Astrocyte (in vitro differentiated cells and primary cell): ENCODE measurements at regions not wholly inside any gene's neighbourhood (a gene's known extent, or its start where the extent isn't known, plus 50 kb on each side); places are given as distances from the start of the nearest gene placed in this dataset.

Experiments used
- EZH2 ChIP-seq: IDR thresholded peaks from 2 replicates; pipeline ENCODE4 v1.6.1; 2012; ENCODE audit warnings: mild to moderate bottlenecking, low read length, inconsistent platforms; ENCODE audit not compliant: insufficient read depth
- TF ChIP-seq, protein P1 (sequence below): IDR thresholded peaks from 2 replicates; pipeline ENCODE4 v1.5.1; 2011; ENCODE audit warnings: low read depth, mild to moderate bottlenecking, inconsistent platforms, low read length, moderate library complexity; ENCODE audit not compliant: insufficient read depth

DNA sequence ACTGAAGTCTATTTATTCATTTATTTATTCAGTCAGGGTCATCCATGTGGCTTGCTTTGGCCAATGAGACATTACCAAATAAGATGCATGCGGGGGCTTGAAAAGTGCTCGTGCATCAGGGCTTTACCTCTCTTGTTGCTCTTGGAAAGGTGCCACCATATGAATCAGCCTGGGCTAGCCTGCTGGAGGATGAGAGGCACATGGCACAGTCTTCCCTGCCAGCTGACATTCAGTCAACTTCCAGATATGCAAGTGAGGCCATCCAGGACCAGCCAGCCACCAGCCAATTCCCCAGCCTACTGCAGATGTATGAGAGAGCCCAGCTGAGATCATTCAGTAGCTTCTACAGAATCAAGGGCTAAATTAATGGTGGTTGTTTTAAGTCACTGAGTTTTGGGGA is 105.2 kb upstream of the RPH3A start:
- TF ChIP-seq, protein P1, sequence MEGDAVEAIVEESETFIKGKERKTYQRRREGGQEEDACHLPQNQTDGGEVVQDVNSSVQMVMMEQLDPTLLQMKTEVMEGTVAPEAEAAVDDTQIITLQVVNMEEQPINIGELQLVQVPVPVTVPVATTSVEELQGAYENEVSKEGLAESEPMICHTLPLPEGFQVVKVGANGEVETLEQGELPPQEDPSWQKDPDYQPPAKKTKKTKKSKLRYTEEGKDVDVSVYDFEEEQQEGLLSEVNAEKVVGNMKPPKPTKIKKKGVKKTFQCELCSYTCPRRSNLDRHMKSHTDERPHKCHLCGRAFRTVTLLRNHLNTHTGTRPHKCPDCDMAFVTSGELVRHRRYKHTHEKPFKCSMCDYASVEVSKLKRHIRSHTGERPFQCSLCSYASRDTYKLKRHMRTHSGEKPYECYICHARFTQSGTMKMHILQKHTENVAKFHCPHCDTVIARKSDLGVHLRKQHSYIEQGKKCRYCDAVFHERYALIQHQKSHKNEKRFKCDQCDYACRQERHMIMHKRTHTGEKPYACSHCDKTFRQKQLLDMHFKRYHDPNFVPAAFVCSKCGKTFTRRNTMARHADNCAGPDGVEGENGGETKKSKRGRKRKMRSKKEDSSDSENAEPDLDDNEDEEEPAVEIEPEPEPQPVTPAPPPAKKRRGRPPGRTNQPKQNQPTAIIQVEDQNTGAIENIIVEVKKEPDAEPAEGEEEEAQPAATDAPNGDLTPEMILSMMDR, result no peak
- TF ChIP-seq EZH2, result no peak
